Caco-2 (cell line): ENCODE measurements at regions not wholly inside any gene's neighbourhood (a gene's known extent, or its start where the extent isn't known, plus 50 kb on each side); places are given as distances from the start of the nearest gene placed in this dataset.

Experiments used
- BruUV-seq: library from RNA; stranded (reverse); fragments of 400-500 nt; replicated peaks from 2 replicates; lab custom pipeline; 2021; lab: Mats Ljungman, UMichigan
- CTCF ChIA-PET: fragments of 300-600 bp; sonication (Branson Sonifier 250); formaldehyde crosslinking; loops from one replicate; lab custom pipeline; 2022; ENCODE audit warnings: antibody characterized with exemption; lab: Charles Lee
- POLR2A ChIA-PET: fragments of 300-600 bp; sonication (Branson Sonifier 250); formaldehyde crosslinking; loops from one replicate; lab custom pipeline; 2022; ENCODE audit warnings: antibody characterized with exemption; lab: Charles Lee
- DNase-seq, 2 experiments: peaks; one replicate each; pipeline versions ENCODE4 v3.0.0 to v3.0.0-alpha.2; 2020 to 2022
- H3K27me3 ChIP-seq: replicated peaks from 2 replicates; pipeline ENCODE4 v1.6.0; 2011; ENCODE audit warnings: low read length; ENCODE audit not compliant: control insufficient read depth, insufficient read depth
- H3K36me3 ChIP-seq: 2 replicates; pipeline ENCODE4 v1.5.1; 2011; ENCODE audit warnings: low read length; ENCODE audit not compliant: control insufficient read depth, insufficient read depth
- H3K4me1 ChIP-seq: fragments of 250-450 bp; sonication (Bioruptor Pico); 2 replicates; pipeline ENCODE4 v1.5.1; 2020; ENCODE audit warnings: mild to moderate bottlenecking
- H3K4me3 ChIP-seq: 2 replicates; pipeline ENCODE4 v1.5.1; 2011; ENCODE audit warnings: low read depth, mild to moderate bottlenecking, control low read depth, low read length
- H3K9me3 ChIP-seq: fragments of 250-450 bp; sonication (Bioruptor Pico); 2 replicates; pipeline ENCODE4 v1.5.1; 2020; ENCODE audit warnings: mild to moderate bottlenecking, moderate library complexity
- H3K27ac Mint-ChIP-seq: one replicate; pipeline ENCODE4 v1.8.0; 2022; ENCODE audit warnings: mixed read lengths; ENCODE audit not compliant: unreplicated experiment
- H3K27me3 Mint-ChIP-seq: one replicate; pipeline ENCODE4 v1.8.0; 2022; ENCODE audit warnings: mixed read lengths; ENCODE audit not compliant: insufficient read depth, unreplicated experiment
- H3K36me3 Mint-ChIP-seq: one replicate; pipeline ENCODE4 v1.8.0; 2022; ENCODE audit warnings: mild to moderate bottlenecking, mixed read lengths; ENCODE audit not compliant: insufficient read depth, unreplicated experiment
- H3K4me1 Mint-ChIP-seq: one replicate; pipeline ENCODE4 v1.8.0; 2022; ENCODE audit warnings: low read depth, mixed read lengths; ENCODE audit not compliant: unreplicated experiment
- H3K4me3 Mint-ChIP-seq: one replicate; pipeline ENCODE4 v1.8.0; 2022; ENCODE audit warnings: mild to moderate bottlenecking, moderate library complexity, mixed read lengths; ENCODE audit not compliant: unreplicated experiment
- H3K9me3 Mint-ChIP-seq: one replicate; pipeline ENCODE4 v1.8.0; 2022; ENCODE audit warnings: mixed read lengths; ENCODE audit not compliant: unreplicated experiment
- intact Hi-C: fragments of 100-400 bp; cut with micrococcal nuclease; formaldehyde crosslinking; loops from one replicate; pipeline ENCODE4 v1.10.0; 2022; ENCODE audit not compliant: unreplicated experiment
- TF ChIP-seq, protein P1 (sequence below), 2 experiments: fragments of 200-600 bp in 1 of 2; IDR thresholded peaks; 1 replicate in 1 of 2; 2 replicates in 1 of 2; pipeline versions ENCODE4 v1.5.1 to v1.8.0; 2011 to 2022; ENCODE audit warnings: antibody characterized with exemption in 1 of 2, control low read depth in 1 of 2, inconsistent platforms in 1 of 2, low read depth in 1 of 2, low read length in 1 of 2, mild to moderate bottlenecking in 1 of 2, moderate library complexity in 1 of 2; ENCODE audit not compliant: insufficient read depth in 1 of 2, severe bottlenecking in 1 of 2, unreplicated experiment in 1 of 2

DNA sequence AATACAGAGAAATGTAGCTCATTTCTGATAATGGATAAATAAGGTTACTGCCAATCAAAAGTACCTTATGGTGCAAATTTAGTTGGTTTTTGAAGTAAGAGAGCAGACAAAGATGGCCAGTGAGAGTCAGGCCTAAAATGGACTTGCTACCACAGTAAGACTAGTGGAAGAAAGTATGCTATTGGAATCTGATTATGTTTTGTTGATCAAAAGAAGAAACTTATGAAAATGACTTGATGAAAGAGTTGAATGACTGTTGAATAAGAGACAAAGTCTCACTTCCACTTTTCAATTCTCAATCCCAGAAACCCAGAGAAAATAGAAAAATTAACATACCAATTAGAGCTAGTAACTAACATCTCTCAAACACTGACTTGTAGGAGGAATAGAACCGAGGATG, 737.8 kb upstream of the INTU start:
- no peaks in the 10 kb centered on the region; the same call in 1 of the 2 replicates for H3K9me3 ChIP-seq
- Mint-ChIP-seq H3K9me3 (peaks cover 35% of the 10 kb centered on the region), H3K4me3 (no peak overlapping the region), H3K4me1 (no peaks in the 10 kb centered on the region), H3K27me3 (no peaks in the 10 kb centered on the region), H3K36me3 (no peaks in the 10 kb centered on the region), H3K27ac (no peak overlapping the region)
- DNase-seq, result no peak
- intact Hi-C loops, result no loop called here
- no peaks in the 10 kb centered on the region for H3K36me3 ChIP-seq
- ChIA-PET CTCF (no interaction called here), POLR2A (no interaction called here)
- H3K27me3 ChIP-seq, result no peaks in the 10 kb centered on the region
- no peak overlapping the region for H3K4me3 ChIP-seq
- H3K4me1 ChIP-seq, result no peaks in the 10 kb centered on the region
- TF ChIP-seq, protein P1, sequence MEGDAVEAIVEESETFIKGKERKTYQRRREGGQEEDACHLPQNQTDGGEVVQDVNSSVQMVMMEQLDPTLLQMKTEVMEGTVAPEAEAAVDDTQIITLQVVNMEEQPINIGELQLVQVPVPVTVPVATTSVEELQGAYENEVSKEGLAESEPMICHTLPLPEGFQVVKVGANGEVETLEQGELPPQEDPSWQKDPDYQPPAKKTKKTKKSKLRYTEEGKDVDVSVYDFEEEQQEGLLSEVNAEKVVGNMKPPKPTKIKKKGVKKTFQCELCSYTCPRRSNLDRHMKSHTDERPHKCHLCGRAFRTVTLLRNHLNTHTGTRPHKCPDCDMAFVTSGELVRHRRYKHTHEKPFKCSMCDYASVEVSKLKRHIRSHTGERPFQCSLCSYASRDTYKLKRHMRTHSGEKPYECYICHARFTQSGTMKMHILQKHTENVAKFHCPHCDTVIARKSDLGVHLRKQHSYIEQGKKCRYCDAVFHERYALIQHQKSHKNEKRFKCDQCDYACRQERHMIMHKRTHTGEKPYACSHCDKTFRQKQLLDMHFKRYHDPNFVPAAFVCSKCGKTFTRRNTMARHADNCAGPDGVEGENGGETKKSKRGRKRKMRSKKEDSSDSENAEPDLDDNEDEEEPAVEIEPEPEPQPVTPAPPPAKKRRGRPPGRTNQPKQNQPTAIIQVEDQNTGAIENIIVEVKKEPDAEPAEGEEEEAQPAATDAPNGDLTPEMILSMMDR (IDR thresholded peaks at IDR 0.05; ENCODE audit: insufficient read depth in 1 of 2, low read depth in 1 of 2, low read length in 1 of 2, severe bottlenecking in 1 of 2, unreplicated experiment in 1 of 2), result no peak
- no TSS peak for BruUV-seq

DNA sequence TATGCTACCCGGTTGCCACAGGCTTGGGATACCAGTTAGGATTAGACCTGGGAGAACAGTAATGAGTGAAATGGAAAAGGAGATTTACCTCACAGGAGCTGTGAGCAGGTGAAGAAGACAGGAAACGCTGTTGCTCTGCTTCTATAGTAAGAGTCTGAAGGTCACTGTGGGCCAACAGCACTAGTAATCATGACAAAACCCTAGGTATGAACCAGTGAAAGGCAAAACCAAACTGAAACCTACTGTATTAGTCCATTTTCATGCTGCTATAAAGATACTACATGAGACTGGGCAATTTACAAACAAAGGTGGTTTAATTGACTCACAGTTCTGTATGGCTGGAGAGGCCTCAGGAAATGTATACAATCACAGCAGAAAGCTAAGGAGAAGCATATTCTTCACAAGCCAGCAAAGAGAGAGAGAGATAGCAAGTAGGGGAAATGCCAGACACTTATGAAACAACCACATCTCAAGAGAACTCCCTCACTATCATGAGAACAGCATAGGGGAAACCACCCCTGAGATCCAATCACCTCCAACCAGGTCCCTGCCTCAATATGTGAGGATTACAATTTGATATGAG, 736.7 kb upstream of the INTU start:
- Histone ChIP-seq H3K4me3 (no peak overlapping the region), H3K36me3 (no peaks in the 10 kb centered on the region), H3K4me1 (no peaks in the 10 kb centered on the region), H3K27me3 (no peaks in the 10 kb centered on the region), H3K9me3 (no peaks in the 10 kb centered on the region; the same call in 1 of the 2 replicates)
- intact Hi-C loops, result no loop called here
- no peak for DNase-seq
- Mint-ChIP-seq H3K36me3 (no peaks in the 10 kb centered on the region), H3K27ac (no peak overlapping the region), H3K4me1 (no peaks in the 10 kb centered on the region), H3K9me3 (peaks cover 35% of the 10 kb centered on the region), H3K4me3 (no peak overlapping the region), H3K27me3 (no peaks in the 10 kb centered on the region)
- BruUV-seq, result no TSS peak
- ChIA-PET POLR2A (no interaction called here), CTCF (no interaction called here)
- TF ChIP-seq, protein P1 (IDR thresholded peaks at IDR 0.05; ENCODE audit: insufficient read depth in 1 of 2, low read depth in 1 of 2, low read length in 1 of 2, severe bottlenecking in 1 of 2, unreplicated experiment in 1 of 2), result no peak

DNA sequence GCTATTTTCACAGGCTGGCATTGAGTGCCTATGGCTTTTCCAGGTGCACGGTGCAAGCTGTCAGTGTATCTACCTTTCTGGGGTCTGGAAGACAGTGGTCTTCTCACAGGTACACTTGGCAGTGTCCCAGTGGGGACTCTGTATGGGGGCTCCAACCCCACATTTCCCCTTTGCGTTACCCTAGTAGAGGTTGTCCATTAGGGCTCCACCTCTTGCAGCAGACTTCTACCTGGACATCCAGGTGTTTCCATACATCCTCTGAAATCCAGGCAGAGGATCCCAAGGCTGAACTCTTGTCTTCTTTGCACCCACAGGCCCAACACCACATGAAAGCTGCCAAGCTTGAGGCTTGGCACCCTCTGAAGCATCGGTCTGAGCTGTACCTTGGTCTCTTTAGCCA, 735.7 kb upstream of the INTU start:
- H3K36me3 Mint-ChIP-seq, result no peaks in the 10 kb centered on the region
- no peaks in the 10 kb centered on the region for H3K4me1 Mint-ChIP-seq
- H3K9me3 Mint-ChIP-seq, result peaks cover 35% of the 10 kb centered on the region
- ChIA-PET CTCF (no interaction called here), POLR2A (no interaction called here)
- no peaks in the 10 kb centered on the region for H3K27me3 Mint-ChIP-seq
- intact Hi-C loops, result no loop called here
- no peak overlapping the region for H3K4me3 Mint-ChIP-seq
- no peak for DNase-seq
- no peaks in the 10 kb centered on the region for H3K27me3 ChIP-seq
- H3K9me3 ChIP-seq, result no peaks in the 10 kb centered on the region; the same call in 1 of the 2 replicates
- TF ChIP-seq, protein P1 (IDR thresholded peaks at IDR 0.05; ENCODE audit: insufficient read depth in 1 of 2, low read depth in 1 of 2, low read length in 1 of 2, severe bottlenecking in 1 of 2, unreplicated experiment in 1 of 2), result no peak
- H3K27ac Mint-ChIP-seq, result no peak overlapping the region
- BruUV-seq, result no TSS peak
- no peaks in the 10 kb centered on the region for H3K4me1 ChIP-seq
- H3K36me3 ChIP-seq, result no peaks in the 10 kb centered on the region
- no peak overlapping the region for H3K4me3 ChIP-seq
